Adrenal gland (tissue), 9 donors: ENCODE measurements at regions not wholly inside any gene's neighbourhood (a gene's known extent, or its start where the extent isn't known, plus 50 kb on each side); places are given as distances from the start of the nearest gene placed in this dataset.
"Not testable (repeated sequence)": the region's sequence is repeated elsewhere in the genome, so short reads cannot be mapped to it uniquely, and the experiment has no call there.

Experiments
- DNase-seq, 7 donors: peaks; one replicate each; pipeline ENCODE4 v3.0.0-alpha.2; 2019 to 2020
- H3K27ac ChIP-seq, 5 donors: fragments of 200-600 bp; sonication (generic) in 4 of 5; 1 replicate in 3 of 5; 2 replicates in 2 of 5; pipeline versions ENCODE4 v1.5.1 to v1.8.0; 2016 to 2020; ENCODE audit warnings: mild to moderate bottlenecking in 1 of 5
- H3K27me3 ChIP-seq: fragments of 200-600 bp; 2 replicates; pipeline ENCODE4 v1.8.0; 2021
- H3K36me3 ChIP-seq, 2 donors: fragments of 200-600 bp; replicated peaks in 1 of 2; 1 replicate in 1 of 2; 2 replicates in 1 of 2; pipeline versions ENCODE4 v1.5.1 to v1.8.0; 2018 to 2022
- H3K4me1 ChIP-seq, 2 donors: fragments of 200-600 bp; replicated peaks in 1 of 2; 1 replicate in 1 of 2; 2 replicates in 1 of 2; pipeline versions ENCODE4 v1.5.1 to v1.8.0; 2018 to 2021
- H3K4me3 ChIP-seq, 4 donors: fragments of 200-600 bp; sonication (generic) in 3 of 4; one replicate each; pipeline ENCODE4 v1.5.1; 2016 to 2018
- H3K9me3 ChIP-seq, 3 donors: fragments of 200-600 bp; sonication (generic) in 1 of 3; replicated peaks in 1 of 3; 1 replicate in 2 of 3; 2 replicates in 1 of 3; pipeline versions ENCODE4 v1.5.1 to v1.8.0; 2016 to 2021
- WGBS, 4 donors: extraction: QIAGEN DNeasy Blood & Tissue Kit in 2 of 4; methylation state at CpG; one replicate each; pipeline versions ENCODE4 v1.1.5 to v1.1.7; 2013 to 2017; 5-methylcytosine and 5-hydroxymethylcytosine counted together
- intact Hi-C, 2 donors: fragments of 100-400 bp; cut with DNase I; formaldehyde crosslinking; loops; one replicate each; pipeline versions ENCODE4 v1.14.1 to v1.15.0; 2022 to 2023
- donor health status: healthy with polysubstance abuse.
- donor health status: Bipolar disorder and iron deficiency.
- donor health status: DM: yes; HTN: yes; CAD: no.
- donor health status: DM: no; HTN: no; CAD: no.
- donor health status: DM: no; HTN: no; CAD: no.

DNA sequence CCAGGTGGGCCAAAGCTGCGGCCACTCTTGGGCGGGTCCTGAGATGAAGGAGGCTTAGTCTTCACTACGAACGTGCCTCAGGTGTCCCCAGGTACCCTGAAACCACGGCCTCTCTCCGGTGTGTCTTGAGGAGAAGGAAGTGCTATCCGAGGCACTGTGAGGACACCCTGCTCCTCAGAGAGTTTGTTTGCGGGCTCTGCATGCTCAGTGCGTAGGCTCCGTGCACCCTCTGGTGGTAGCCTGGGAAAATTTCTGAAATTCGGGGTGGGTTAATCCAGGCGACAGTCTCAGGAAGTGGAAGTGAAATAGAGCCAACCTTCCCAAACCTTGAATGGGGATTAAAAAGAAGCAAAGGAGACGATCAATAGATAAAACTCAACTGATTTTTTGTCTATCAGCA lies 150.5 kb downstream of the CDY2B start:
- WGBS, 4 donors: no CpG with 5 or more reads among the region's 13 CpGs
- intact Hi-C loops, H3K27me3 ChIP-seq, H3K36me3 ChIP-seq, H3K9me3 ChIP-seq, H3K27ac ChIP-seq, H3K4me1 ChIP-seq, H3K4me3 ChIP-seq, DNase-seq: not testable (repeated sequence)

DNA sequence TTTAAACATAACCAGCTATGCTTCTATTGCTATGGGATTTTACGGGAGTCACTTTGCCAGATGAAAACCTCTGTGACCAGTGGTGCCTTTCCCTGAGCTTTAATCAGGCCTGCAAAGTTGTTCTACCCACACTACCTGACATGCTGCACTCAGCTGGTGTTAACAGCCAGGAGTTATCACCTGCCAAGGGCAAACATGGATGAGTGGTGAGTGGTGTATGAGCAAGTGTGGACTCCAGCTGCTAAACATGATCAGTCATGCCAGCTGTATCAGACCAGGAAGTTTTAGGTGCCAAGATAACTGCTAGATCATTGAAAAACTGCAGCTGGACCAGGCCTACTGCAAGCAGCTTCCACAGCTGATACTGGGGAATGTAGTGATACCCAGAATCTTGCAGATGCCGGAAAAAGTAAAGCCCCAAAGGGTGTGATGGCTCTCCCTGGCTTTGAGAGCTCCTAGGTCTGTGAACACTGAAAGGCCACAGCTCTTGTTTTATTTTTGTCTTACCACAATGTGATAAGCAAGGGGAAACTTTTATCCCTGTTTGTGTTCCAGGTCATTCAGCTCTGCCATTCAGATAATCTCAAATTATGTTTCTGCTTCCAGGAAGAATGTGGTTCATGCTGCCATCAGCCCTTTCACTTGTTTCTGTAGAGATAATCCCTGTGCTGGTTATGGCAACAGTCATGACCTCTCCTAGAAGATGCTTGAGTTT lies 163.5 kb downstream of the CDY2B start:
- H3K27me3 ChIP-seq, DNase-seq, H3K9me3 ChIP-seq, H3K36me3 ChIP-seq, intact Hi-C loops, H3K4me3 ChIP-seq, H3K4me1 ChIP-seq, H3K27ac ChIP-seq: not testable (repeated sequence)
- whole genome bisulfite sequencing, 4 donors: no CpG with 5 or more reads among the region's 2 CpGs

DNA sequence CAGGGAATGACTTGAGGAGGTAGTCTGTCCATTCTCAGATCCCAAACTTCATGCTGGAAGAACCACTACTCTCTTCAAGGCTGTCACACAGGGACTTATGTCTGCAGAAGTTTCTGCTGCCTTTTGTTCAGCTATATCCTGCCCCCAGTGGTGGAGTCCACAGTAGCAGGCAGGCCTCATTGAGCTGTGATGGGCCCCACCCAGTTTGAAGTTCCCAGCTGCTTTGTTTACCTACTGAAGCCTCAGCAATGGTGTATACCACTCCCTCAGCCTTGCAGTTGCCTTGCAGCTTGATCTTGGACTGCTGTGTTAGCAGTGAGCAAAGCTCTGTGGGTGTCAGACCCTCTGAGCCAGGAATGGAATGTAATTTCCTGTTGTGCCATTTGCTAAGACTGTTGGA lies 212.0 kb downstream of the CDY2B start:
- H3K27me3 ChIP-seq, H3K27ac ChIP-seq, H3K36me3 ChIP-seq, H3K4me3 ChIP-seq, H3K9me3 ChIP-seq, DNase-seq, H3K4me1 ChIP-seq, intact Hi-C loops: not testable (repeated sequence)

DNA sequence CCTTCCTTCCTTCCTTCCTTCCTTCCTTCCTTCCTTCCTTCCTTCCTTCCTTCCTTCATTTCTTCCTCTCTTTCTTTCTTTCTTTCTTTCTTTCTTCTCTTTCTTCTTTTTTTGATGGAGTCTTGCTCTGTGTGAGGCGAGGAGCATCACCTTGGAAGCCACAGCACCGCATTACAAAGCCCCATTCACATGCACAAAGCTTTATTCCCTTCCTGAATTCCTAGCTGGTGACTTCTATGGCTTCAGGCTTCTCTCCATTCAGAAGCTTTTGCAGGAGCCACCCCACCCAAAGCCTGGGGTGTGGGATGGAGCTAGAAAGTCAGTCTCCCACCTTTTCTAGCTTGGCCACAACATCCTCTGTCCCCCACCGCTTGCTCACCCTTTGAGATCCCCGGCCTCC lies 237.0 kb downstream of the CDY2B start:
- WGBS, 4 donors: no CpG with 5 or more reads among the region's 4 CpGs
- intact Hi-C loops, H3K4me3 ChIP-seq, H3K27me3 ChIP-seq, H3K9me3 ChIP-seq, DNase-seq, H3K4me1 ChIP-seq, H3K36me3 ChIP-seq, H3K27ac ChIP-seq: not testable (repeated sequence)

DNA sequence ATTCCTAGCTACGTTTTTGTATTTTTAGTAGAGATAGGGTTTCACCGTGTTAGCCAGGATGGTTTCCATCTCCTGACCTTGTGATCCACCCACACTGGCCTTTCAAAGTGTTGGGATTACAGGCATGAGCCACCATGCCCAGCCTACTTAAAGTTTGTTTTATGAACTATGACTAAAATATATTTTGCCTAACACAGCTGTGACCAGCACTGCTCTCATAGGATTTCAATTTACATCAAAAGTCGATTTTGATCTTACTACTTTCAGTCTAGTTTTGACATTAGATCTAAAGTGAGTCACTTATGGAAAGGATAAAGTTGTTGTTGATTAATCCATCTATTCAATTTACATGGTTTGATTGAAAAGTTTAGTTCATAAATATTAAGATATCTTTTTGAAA lies 245.5 kb downstream of the CDY2B start:
- intact Hi-C loops, DNase-seq: not testable (repeated sequence)

DNA sequence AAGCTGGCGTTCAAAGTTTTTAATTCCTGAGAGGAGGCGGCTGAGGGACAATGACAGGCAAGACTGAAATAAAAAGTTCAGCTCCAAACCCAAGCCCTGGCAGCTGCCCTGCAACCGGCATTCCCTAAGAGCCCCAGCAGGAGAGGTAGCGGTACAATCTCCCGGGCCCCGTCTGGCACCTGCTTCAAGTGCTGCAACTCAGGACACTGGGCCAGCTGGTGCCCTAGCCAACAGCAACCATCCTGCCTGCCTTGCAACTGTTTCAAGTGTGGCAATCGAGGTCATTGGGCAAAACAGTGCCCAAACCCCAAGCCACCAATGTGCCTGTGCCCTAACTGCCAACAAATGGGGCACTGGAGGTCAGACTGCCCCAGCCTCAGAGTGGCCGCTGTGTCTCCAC lies 268.8 kb downstream of the CDY2B start:
- DNase-seq, H3K27me3 ChIP-seq, H3K36me3 ChIP-seq, H3K4me3 ChIP-seq, H3K27ac ChIP-seq, intact Hi-C loops, H3K4me1 ChIP-seq, H3K9me3 ChIP-seq: not testable (repeated sequence)
- no CpG with 5 or more reads among the region's 8 CpGs for WGBS, 4 donors

More for the DNA sequence above, 245.5 kb downstream of the CDY2B start:
- not testable (repeated sequence) for H3K27ac ChIP-seq, H3K4me3 ChIP-seq, H3K9me3 ChIP-seq, H3K27me3 ChIP-seq, H3K4me1 ChIP-seq, H3K36me3 ChIP-seq
- no CpG with 5 or more reads among the region's 3 CpGs for WGBS, 4 donors

DNA sequence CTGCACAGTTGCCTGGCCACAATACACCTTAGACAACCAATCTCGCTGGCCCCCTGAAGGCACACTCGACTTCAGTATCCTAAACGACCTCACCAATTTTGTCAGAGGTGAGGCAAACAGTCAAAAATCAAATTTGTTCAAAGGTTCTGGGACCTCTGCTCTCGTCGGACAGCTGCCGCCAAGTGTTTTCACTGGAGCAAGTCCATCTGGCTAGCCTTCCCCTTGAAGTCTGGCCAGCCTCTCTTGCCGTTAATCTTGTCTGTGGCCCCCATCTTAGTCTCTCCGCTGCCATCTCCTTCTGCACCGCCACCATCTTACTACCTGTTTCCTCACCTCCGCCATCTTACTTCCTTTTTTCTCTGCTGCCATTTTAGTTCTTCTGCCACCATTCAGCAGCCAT lies 269.4 kb downstream of the CDY2B start:
- H3K9me3 ChIP-seq, H3K36me3 ChIP-seq, H3K4me1 ChIP-seq, DNase-seq, H3K27me3 ChIP-seq, H3K27ac ChIP-seq, intact Hi-C loops, H3K4me3 ChIP-seq: not testable (repeated sequence)
- no CpG with 5 or more reads among the region's 10 CpGs for WGBS, 4 donors

DNA sequence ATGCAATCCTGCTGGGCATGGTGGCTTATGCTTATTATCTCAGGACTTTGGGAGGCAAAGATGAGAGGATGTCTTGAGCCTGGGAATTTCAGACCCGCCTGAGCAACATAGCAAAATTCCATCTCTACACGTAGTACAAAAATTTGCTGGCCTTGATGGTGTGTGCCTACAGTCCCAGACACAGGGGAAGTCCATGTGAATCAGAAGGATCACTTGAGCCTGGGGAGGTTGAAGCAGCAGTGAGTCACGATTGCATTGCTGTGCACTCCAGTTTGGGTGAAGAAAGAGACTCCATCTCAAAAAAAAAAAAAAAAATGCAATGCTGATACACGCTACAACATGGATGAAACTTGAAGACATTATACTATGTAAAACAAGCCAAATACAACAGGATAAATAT lies 272.9 kb downstream of the CDY2B start:
- H3K9me3 ChIP-seq, H3K27me3 ChIP-seq, H3K27ac ChIP-seq, H3K4me3 ChIP-seq, intact Hi-C loops, H3K36me3 ChIP-seq, H3K4me1 ChIP-seq, DNase-seq: not testable (repeated sequence)
- WGBS, 4 donors: no CpG with 5 or more reads among the region's 4 CpGs

DNA sequence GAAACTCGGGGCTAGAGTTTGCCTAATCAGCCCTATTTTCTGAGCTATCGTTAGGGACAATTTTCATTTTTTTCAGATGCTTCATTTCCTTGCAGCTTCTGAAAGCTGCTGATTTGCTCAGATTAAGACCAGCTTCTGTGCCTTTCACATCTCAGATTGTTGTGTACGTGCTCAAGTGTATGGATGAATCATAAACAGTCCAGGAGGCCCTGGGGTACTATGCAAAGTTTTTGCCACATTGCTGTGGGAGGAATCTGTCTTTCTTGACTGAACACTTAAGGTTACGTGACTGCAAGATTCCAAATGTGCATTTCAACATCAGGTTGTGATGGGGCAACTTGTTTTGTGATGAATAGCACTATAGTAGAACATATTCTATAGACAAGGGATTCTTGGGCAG lies 280.8 kb downstream of the CDY2B start:
- intact Hi-C loops, H3K27me3 ChIP-seq, H3K36me3 ChIP-seq, DNase-seq, H3K4me1 ChIP-seq, H3K27ac ChIP-seq, H3K4me3 ChIP-seq, H3K9me3 ChIP-seq: not testable (repeated sequence)
- no CpG with 5 or more reads among the region's 4 CpGs for WGBS, 4 donors

DNA sequence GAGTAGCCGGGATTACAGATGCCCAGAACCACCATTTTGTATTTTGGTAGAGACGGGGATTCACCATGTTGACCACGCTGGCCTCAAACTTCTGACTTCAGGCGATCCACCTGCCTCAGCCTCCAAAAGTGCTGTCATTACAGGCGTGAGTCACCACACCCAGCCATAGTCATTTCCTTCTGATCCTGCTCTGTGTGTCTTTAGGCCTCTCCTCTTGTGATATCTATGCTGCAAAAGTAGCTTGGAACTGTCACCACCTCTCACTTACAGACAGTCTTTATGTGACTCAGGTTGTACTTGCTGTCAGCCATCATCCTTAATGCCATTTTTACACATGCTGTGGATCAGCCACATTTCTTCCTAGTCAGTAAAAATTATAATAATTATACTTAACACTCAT lies 286.3 kb downstream of the CDY2B start:
- H3K36me3 ChIP-seq, H3K27ac ChIP-seq, DNase-seq, H3K4me1 ChIP-seq, intact Hi-C loops, H3K27me3 ChIP-seq, H3K4me3 ChIP-seq, H3K9me3 ChIP-seq: not testable (repeated sequence)
- WGBS, 4 donors: no CpG with 5 or more reads among the region's 5 CpGs

DNA sequence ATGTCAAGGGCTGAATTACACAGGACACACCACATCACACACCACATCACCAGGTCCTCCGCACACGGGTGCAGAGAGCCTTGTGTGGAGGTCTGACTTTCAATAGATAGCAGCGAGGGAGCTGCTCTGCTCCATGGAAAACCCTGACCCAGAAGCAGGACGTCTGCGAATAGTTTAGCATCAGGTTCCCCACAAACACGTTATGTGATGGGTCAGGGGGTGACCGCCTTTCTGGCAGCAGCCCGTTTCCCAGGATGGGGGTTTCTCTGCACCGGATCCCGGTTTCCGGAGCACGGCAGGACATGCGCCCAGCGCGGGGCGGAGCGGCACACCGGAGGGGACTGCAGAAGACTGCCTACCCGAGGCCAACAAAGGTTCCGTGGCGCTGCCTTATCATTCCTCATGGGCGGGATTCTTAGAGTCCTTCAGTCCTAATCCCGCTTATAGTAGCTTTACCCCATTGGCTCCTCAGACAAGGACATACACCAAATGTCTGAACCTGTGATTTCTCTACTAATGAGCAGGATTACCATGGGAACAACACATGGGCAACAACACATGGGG lies 300.0 kb downstream of the CDY2B start:
- H3K27me3 ChIP-seq, H3K4me3 ChIP-seq, H3K36me3 ChIP-seq, H3K4me1 ChIP-seq, H3K9me3 ChIP-seq, intact Hi-C loops, DNase-seq, H3K27ac ChIP-seq: not testable (repeated sequence)
- no CpG with 5 or more reads among the region's 23 CpGs for WGBS, 4 donors
